ENCODE measurements at regions not wholly inside any gene's neighbourhood (a gene's known extent, or its start where the extent isn't known, plus 50 kb on each side); places are given as distances from the start of the nearest gene placed in this dataset.
A peak's percentile ranks its signal among the peaks of the same experiment; 100 is the strongest.

DNA sequence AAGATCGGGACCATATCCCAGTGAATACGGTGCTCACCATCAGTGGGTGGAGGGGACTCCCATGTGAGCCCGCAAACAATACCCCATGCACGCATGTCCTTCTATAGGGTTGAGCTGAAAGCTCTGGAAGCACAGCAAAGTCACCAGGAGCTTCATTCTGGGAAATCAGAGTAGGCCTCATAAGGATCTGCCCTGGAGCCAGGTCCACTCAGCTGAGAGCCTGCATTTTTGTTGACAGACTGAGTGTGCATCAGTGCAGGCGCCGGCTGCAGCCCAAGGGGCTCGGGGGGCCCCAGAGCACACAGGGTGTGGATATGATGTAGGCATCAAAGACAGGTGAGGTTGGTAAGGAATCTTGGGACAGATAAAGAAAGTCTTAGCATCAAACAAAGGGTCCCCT lies 79.8 kb upstream of the CD93 start:
- in situ Hi-C loops (cut with HindIII; ENCODE audit: low pct_unique_long_range_greater_than_20kb, low sequenced_read_pairs) = no loop called here

DNA sequence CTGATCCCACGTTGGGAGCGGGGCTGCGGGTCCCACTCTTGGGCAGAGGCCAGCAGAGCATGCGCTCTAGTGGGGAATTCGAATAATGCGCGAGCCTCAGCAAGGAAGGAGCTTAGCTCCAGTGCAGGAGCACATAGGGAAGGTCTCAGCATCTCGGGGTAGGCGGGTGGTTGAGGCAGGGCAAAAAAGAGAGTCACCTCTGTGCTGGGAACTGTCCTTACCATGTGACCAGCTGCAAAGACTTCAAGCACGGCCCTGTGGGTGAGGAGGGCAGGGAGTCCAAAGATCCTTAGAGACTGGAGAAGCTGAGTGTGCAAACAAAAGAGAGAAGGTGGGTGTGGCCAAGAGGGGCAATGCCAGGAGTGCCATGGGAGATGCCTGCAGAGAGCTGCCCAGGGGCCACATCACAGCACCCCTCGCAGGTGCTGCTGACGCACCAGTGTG lies 79.2 kb upstream of the CD93 start:
- in situ Hi-C loops (cut with HindIII; ENCODE audit: low pct_unique_long_range_greater_than_20kb, low sequenced_read_pairs) = no loop called here

More for the DNA sequence above, 79.8 kb upstream of the CD93 start:
- DNase-seq (ENCODE audit: low read depth) = no peak

GRCh38 chr20:23164176-23164601 lies 78.1 kb upstream of the CD93 start:
- in situ Hi-C loops (cut with HindIII; ENCODE audit: low pct_unique_long_range_greater_than_20kb, low sequenced_read_pairs) = no loop called here
- no peak for DNase-seq (ENCODE audit: low read depth)

More for the DNA sequence above, 79.2 kb upstream of the CD93 start:
- no peak for DNase-seq (ENCODE audit: low read depth)

DNA sequence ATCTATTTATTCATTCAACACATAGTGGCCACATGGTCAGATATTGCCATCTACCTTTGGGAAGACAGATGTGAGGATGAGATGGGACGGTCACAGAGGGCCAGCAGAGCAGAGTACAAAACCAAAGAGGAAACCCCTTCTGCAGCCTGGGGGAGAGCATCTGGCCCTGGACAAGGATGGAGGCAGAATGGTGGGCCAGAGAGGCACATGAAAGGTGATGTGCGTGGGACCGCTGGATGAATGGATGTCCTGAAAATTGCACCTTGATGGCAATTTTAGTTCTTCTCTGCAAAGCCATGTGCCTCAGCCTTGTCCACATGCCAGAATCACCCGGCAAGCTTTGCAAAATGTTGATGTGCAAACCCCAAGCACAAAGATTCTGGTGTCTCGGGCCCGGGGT lies 77.4 kb upstream of the CD93 start:
- in situ Hi-C loops (cut with HindIII; ENCODE audit: low pct_unique_long_range_greater_than_20kb, low sequenced_read_pairs) = no loop called here
- DNase-seq (ENCODE audit: low read depth) = no peak

DNA sequence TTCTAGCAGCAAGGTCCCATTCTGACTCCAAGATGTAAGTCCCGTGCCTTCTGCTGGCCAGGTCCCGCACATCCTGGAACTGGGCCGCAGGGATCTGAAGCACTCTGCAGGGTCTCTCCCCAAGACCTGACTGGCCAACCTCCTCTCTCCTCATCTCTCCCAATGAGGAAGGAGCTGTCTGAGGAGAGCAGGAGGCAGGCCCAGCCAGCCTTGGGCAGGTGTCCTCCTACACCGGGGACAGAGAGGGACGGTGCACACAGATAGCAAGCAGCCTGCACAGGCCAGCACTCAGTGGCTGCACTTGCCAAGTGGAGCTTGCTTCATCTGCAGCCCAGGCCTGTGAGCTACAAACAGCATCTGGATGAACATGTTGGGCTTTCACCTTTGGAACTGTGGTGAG lies 76.8 kb upstream of the CD93 start:
- in situ Hi-C loops (cut with HindIII; ENCODE audit: low pct_unique_long_range_greater_than_20kb, low sequenced_read_pairs) = no loop called here
- no peak for DNase-seq (ENCODE audit: low read depth)

DNA sequence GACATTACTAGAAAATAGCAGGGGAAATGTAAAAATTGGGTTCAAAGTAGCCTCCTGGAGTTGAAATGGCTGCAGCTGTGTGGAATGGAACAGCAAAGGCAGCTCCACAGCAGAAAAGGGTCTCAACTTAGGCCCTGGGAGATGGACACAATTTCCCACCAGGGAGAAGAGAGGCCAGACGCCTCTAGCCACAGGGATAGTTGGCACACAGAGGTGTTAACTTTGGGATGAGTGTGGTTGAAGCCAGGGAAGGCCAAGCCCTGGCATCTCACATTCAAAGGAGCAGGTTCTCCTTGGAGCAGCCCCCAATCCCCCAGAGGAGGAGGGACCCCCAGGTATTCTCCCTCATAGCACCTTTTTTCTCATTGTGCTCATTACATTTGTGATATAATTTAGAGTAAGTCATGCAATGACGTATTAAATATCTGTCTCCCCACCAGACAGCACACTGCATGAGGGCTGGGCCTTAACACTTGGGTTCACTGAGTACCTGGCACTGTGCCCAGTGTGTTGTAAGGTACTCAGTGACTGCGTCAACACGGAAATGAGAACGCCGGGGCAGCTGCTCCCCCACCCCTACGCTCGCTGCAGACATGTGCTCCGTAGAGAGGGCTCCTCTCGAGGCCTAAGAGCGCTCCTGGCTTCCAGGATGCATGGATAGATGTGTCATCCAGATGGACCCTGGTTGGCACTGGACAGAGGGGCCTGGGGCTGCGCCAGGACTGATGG lies 76.0 kb upstream of the CD93 start:
- in situ Hi-C loops (cut with HindIII; ENCODE audit: low pct_unique_long_range_greater_than_20kb, low sequenced_read_pairs) = no loop called here
- DNase-seq (ENCODE audit: low read depth) = peak; percentile 69

DNA sequence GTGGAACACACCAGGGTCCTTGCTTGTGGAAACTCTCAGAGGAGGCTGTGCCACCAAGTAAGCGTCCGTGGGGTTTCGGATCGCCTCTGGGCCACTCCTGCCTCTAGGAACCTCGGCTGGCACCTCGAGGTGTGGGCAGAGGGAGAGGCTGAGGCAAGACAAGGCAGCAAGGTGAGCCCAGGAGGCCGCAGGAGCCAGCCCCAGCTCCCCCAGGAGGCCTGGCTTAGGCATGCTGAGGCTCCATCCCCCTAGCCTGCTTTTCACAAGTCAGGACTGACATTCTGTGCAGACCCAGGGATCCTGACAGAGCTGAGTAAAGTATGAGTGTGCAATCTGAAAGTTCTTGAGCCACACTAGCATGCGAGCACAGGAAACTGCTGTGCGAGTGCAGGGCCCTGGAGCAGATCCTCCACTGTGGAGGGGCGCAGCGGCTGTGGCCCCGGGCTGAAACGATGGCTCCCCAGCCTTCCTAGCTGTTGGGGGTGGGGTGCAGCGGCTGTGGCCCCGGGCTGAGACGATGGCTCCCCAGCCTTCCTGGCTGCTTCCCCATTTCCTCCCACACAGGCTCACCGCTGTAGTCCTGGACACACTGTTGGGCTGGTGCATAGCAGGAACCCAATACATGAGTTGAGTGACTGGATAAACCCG lies 75.2 kb upstream of the CD93 start:
- in situ Hi-C loops (cut with HindIII; ENCODE audit: low pct_unique_long_range_greater_than_20kb, low sequenced_read_pairs) = no loop called here
- no peak for DNase-seq (ENCODE audit: low read depth)

DNA sequence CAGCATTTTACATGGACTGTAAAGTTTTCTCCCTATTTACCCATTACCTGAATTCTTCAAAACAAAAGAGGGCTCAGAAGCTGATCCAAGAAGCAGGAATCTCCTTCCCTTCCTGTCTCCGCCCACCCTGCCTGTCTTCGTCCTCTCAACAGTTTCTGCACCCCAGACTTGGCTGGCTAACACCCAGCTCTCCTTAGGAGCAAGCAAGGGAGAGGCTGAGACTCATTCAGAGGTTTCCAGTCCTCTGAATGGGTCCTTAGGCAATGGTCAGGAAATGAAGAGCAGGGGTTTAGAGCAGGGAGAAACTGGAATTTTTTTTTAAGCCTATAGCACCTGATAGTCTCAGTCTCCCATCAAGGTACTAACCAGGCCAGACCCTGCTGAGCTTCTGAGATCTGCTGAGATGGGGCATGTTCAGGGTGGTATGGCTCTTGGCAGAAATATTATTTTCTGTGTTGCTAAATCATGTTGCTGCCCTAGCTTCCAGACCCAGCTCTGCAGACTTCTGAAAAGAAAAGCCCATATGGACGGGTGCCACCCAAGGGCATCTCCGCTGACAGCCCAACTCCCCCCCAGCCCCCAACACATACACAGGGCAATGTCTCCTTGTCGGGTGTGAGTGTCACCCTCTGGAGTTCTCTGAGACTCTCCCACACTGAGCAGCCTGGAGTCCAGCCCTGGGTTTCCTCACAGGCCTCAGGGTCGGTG lies 74.6 kb upstream of the CD93 start:
- no peak for DNase-seq (ENCODE audit: low read depth)
- in situ Hi-C loops (cut with HindIII; ENCODE audit: low pct_unique_long_range_greater_than_20kb, low sequenced_read_pairs) = no loop called here

GRCh38 chr20:23159947-23160318 lies 73.8 kb upstream of the CD93 start:
- in situ Hi-C loops (cut with HindIII; ENCODE audit: low pct_unique_long_range_greater_than_20kb, low sequenced_read_pairs) = no loop called here
- DNase-seq (ENCODE audit: low read depth) = no peak

- DNase-seq (ENCODE audit: low read depth) = no peak
- in situ Hi-C loops (cut with HindIII; ENCODE audit: low pct_unique_long_range_greater_than_20kb, low sequenced_read_pairs) = no loop called here
Measured at GRCh38 chr20:23159256-23159946, 73.3 kb upstream of the CD93 start.

- no peak for DNase-seq (ENCODE audit: low read depth)
- in situ Hi-C loops (cut with HindIII; ENCODE audit: low pct_unique_long_range_greater_than_20kb, low sequenced_read_pairs) = no loop called here
Measured at GRCh38 chr20:23157734-23158133, 71.6 kb upstream of the CD93 start.

GRCh38 chr20:23156842-23157423 lies 70.8 kb upstream of the CD93 start:
- in situ Hi-C loops (cut with HindIII; ENCODE audit: low pct_unique_long_range_greater_than_20kb, low sequenced_read_pairs) = no loop called here
- no peak for DNase-seq (ENCODE audit: low read depth)

DNA sequence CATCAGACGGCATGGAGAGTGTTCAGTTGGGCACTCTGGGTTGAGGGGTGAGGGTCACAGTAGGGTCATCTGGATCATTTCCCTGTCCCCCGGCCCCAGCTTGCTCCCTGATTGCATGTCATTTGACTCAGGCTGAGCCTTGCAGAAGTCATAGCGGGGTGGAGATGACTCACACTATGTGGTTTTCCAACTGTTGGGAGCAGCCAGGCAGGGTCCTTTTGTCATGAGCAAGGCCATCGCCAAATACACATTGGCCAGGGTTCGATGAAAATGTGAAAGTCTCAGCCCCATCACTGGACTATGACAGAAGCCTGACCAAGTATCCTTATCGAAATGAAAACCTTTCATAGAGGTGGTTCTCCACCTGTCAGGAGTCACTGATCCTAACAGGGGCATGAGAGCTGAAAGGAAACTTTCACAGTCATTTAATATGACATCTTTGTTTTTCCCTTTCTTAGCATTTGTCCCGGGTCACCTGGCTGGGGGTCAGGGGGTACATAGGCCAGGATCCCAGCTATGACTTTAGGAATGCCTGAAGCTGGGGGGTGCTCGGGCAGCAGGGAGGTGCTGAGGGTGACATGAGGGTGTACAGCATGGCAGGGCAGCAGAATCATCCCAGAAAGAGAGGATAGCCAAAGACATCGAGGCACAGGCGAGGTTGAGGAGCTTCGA lies 70.2 kb upstream of the CD93 start:
- DNase-seq (ENCODE audit: low read depth) = peak; percentile 86

GRCh38 chr20:23155141-23155590 lies 69.0 kb upstream of the CD93 start:
- in situ Hi-C loops (cut with HindIII; ENCODE audit: low pct_unique_long_range_greater_than_20kb, low sequenced_read_pairs) = no loop called here
- no peak for DNase-seq (ENCODE audit: low read depth)

More for the DNA sequence above, 70.2 kb upstream of the CD93 start:
- in situ Hi-C loops (cut with HindIII; ENCODE audit: low pct_unique_long_range_greater_than_20kb, low sequenced_read_pairs) = no loop called here

- in situ Hi-C loops (cut with HindIII; ENCODE audit: low pct_unique_long_range_greater_than_20kb, low sequenced_read_pairs) = no loop called here
- no peak for DNase-seq (ENCODE audit: low read depth)
Measured at GRCh38 chr20:23153696-23154341, 67.7 kb upstream of the CD93 start.

DNA sequence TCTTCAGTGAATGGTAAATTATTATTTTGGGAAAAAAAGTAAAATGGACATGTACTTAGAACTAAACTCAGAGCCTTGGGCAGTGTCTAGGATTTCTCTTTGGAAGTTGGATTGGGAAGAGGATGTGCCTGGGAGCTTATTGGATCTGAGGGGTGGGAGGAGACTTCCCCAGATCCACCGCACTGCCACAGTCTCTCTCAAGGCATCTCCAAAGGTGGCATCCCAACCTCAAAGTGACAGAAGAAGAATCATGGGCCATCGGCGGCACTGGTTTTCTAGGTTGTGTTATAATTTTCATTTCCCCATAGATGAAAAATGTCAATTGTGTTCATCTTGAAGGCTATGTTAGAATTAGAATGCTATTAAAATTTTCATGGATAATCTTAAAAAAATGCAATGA lies 66.8 kb upstream of the CD93 start:
- in situ Hi-C loops (cut with HindIII; ENCODE audit: low pct_unique_long_range_greater_than_20kb, low sequenced_read_pairs) = no loop called here
- DNase-seq (ENCODE audit: low read depth) = no peak

GRCh38 chr20:23152308-23152892 lies 66.3 kb upstream of the CD93 start:
- in situ Hi-C loops (cut with HindIII; ENCODE audit: low pct_unique_long_range_greater_than_20kb, low sequenced_read_pairs) = no loop called here
- no peak for DNase-seq (ENCODE audit: low read depth)
